HK-2 (cell line): ENCODE measurements at regions not wholly inside any gene's neighbourhood (a gene's known extent, or its start where the extent isn't known, plus 50 kb on each side); places are given as distances from the start of the nearest gene placed in this dataset.
A peak's percentile ranks its signal among the peaks of the same experiment; 100 is the strongest.

Experiments used
- DNase-seq: peaks from one replicate; pipeline ENCODE4 v3.0.0-alpha.2; 2018; ENCODE audit not compliant: unreplicated experiment

DNA sequence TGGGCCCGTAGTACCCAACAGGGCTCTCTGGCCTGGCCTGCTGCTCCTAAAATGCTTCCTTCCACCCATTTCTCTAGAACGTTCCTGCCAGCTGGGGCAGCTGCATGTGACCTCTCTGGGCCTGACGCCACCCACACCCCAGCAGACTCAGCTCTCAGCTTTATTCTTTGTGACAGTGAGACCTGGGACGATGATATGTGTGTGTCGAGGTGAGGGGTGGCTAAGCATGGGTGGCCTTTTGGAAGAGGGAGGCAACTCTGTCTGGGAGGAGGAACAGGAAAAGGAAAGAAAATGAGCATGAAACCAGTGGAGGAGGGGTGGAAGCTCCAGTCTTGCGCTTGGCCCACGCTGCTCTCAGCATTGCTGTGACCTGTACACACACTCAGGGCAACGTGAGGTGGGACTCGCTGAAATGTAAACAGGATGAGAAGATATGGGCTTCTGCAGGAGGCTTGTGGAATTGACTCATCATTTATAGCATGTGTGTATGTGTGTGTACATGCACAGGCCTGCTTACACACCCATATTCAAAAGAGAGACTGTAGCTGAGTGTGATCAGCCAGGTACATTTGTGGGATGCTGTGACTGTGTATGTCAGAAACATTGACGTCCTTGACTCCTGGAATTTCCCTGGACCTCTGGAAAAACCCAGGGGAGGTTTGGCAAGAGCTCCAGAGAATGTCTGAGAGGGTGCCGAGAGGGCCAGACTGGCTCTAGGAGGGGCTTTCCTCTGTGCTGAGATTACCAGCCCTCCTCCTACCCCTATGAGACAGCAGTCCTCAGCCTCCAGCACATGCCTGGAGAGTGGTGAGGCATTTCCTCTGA lies 137.9 kb downstream of the PJA1 start:
- peak; percentile 2 for DNase-seq

DNA sequence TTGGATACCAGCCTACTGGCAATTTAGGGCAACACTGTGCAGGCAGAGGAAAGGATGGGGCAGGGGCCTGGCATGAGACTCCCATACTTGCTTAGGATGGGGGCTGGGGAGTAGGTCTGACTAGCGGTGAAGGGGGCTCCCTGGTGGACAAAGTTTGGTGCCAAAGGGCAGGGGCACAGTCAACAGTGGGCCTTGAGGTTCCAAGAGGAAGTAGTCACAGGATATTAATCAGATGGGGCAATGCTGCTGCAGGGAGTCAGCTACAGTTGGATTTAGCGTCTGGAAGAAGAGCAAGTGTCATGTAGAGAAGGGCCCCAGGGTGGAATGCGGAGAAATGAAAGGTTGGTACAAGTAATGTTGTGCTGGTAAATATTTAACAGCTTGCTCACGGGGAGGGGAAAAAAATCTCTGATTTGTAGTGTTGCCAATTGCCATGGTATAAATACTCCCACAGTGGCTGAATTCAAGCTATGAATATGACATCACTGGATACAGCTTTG lies 139.4 kb downstream of the PJA1 start:
- DNase-seq: no peak

DNA sequence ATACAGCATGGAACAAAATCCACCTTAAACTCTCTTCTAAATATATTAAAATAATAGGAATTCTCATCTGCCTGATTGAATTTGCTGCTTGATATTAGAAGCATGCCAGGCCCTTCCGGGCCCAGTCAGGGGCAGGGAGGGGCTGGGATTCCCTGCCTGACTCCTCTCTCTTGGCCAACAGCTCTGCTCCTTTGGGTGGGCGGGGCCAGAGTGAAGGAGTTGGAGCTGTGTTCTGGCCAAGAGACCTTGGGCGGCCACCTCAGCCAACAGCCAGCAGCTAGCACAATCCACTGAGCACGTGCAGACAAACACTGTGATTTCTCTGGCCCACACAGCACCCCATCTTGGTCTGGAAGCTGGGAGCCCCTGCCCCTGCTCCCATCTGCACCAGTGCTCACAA lies 140.3 kb downstream of the PJA1 start:
- DNase-seq: no peak

DNA sequence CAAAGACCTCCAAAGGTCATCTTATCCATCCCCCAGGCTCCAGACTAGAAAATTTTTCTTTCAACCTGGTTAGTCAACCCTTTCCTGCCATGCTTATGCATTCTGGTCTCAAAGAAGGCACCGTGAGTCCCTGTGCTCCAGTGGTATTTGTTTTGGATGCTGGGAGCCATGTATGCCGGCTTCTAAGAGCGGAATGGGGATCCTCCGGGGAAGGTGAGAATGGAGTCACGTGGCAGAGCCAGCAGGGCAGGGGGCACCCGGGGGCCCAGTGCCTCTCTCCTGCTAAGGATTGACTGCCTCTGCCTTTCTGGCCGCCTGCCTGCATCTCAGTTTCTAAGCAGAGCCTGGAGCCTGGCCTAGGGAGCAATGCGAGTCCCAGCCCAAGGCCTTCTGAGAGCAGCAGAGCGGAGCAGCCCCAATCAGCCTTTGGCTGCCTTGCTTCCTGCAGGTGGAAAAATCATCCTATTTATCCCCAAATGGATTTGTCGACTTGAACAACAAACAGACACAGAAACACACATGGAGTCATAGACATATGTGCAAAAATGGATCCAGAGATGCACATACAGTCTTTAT lies 141.0 kb downstream of the PJA1 start:
- no peak for DNase-seq

DNA sequence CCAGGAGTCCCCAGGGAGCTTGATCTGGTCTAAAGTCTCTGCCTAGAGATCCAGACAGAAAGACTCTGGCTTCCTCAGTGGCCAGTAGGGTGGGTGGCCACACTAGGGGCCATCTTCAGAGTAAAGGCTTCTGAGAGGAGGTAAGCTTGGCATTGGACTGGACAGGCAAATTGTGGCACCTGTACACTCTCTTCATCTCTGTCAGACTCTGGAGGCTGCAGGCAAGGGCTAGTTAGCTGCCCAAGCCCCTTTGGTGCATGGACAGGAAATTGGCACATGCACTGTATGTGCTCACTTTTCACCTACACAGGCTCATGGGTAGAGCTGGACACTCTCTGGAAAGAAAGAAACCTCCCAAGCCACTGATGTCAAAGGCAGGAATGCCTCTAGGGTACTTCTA lies 142.8 kb downstream of the PJA1 start:
- DNase-seq: no peak

DNA sequence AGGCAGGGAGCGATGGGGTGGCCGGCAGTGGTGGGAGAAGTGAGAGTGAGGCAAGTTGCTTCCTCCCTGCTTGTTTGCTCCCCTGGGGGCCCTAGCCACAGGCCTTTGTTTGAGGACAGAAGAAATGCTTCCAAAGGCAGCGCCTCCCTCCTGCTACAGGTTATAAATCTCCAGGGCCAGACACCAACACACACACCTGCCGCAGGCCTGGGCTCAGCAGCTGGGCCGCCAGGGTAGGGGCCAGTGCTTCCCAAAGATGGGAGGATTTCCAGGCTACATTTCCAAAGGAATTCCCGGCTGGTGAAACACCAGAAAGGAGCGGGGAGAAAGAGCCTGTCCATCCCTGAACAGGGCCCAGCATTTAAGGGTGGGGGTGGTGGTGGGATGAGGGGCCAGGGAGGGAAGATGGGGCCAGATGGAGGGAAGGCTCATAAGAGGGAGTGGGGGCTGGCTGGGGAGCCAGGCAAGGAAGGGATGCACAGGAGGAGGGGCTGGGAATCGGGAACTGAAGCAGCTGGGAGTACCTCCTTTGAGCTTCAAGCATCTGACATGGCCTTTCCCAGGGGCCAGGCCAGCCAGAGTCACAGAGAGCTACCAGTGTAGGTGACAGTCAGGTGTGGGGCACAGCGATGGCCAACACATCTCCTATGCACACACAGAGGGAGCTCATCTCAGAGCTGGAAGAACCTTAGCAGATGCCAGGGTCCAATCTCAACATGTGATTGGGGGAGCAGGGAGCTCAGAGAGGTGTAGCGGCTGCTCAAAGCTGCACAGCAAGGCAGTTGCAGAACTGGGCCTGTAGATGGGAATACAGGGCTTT lies 143.9 kb downstream of the PJA1 start:
- DNase-seq: no peak

DNA sequence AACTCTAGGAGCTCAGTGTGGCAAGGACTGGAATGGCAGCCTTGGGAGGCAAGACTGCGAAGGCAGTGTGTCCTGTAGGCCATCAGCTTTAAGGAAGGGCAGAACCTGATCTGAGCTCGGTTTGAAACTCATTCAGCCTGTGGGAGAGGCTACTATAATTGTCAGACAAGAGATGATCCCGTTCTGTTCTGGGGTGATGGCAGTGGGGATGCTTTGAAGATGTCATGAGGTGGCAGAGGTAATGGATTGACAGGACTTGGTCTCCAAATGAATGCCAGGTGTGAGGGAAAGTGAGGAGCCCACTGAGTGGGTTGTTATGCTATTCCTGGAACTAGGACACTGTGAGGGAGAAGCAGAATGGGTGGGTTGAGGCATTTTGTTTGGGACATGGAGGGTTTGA lies 144.9 kb downstream of the PJA1 start:
- no peak for DNase-seq

DNA sequence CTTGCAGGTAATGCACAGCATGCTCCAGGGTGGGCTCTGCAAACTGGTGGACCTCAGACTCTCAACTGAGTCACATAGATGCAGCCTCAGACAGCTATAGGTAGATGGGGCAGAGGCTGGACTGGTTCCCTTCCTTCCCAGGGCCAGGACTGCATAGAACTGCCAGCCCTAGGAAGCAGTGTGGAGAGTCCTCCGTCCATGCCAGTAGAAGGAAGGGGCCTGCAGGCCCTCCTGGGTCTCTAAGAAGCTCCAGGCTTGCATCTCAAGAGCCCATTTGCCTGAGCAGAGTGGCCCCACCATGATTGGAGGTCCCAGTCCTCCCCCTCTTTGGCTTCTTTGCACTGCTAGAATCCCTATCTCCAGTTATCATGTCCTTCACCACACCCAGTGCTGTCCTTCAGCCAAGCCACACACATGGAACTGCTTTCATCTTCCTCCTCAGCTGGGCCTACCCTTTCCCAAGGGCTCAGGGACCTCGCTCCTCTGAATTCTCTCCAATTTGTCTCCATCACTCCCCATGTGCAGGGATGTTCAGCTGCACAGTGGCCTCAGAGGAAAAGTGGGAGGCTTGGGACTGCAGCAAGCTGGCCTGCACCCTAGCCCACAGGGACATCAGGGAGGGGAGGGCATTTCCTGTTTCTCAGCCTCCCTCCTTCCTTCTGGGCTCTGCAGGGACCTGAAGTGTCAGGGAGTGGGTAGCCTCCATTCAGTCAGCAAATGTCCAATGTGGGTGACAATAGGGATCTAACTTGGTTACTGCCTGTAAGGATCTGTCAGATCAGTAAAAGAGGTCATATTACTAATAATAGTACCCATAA lies 146.0 kb downstream of the PJA1 start:
- no peak for DNase-seq

DNA sequence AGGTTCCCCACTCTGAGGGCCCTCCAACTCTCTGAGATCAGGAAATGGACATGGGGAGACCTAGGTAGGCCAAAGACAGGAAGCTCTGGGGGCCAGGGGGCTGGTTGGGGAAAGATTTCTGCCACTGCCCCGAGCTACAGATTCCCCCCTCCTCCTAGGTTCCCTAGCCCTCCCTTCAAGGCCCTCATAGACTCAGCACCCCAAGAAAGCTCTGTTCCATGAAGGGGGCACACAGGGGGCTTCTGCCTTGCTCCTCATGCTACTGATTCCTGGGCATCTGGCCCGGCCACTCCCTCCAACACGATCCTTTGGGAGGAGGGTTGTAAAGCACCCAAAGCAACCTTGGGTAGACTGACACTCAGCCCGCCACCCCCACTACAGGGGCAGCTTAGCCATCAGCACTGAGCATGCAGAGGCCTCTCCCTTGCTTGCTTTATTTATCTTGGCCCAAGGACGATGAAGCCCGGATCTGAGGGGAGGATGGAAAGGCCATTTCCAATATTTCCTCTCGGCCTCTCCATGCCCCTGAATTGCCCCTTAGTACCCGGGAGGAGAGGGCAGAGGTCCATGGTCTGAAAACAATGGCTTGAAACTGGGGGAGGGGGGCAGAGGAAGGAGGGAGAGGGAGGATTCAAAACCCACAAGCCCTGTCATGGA lies 146.7 kb downstream of the PJA1 start:
- DNase-seq: no peak

DNA sequence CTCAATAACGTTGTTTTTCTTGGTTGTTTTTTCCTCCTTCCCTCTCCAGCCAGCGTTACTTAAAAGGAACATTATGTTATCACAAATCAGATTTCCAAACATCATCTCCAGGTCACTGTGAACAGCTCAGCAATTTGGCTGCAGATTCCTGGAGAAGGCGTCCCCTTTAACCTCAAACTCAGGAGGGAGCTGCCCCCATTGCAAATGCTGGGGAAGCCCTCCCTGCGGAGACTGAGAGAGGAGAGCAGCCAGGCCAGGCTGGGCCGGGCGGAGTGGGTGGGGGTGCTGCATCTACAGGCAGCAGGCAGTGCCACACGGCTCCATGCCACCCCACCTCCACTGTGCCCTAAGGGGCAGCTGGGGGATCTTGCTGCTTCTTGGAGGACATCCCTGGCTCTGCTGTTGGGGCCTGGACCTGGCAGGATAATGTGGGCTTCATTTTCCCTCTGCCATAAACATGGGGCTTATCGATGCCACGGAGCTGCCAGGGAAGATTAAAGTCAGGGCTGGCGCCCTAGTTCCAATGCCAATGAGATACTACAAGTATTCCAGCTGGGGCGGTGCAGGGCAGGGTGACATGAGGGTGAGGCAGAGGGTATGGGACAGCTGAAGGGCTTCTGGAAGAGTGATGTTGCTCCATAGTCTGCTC lies 148.8 kb downstream of the PJA1 start:
- DNase-seq: no peak

DNA sequence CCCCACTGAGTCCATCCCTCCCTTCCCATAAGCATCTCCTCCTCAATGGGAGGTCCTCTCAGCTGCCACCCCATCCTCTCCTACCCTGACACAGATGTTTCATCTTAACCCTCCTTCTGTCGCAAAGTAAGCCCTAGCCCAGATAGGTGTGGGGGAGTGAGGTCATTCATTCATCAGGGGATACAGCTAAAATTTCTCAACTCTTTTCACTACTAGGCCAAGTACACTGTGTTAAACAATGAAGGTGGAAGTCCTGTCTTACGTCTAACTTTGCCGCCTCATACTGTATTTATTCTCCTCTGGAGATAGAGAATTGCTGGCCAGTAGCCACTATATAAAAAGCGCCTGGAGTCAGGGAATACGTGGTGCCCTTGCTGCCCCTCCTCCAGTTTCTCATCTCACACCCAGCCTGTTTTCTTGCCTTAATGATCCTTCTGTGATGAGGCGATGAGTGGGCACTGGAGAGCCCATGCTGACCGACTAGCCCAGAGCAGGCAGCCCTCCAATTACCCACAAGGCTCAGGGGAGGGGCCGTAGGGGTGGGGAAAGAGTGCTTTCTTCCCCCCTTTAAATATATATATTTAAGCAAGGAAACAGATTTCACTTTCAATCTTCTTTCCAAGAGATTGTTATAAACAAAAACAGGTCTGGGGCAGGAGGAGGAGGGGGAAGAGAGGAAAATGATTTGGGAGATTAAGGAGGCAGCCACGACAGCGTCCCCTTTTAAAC lies 149.5 kb downstream of the PJA1 start:
- no peak for DNase-seq

DNA sequence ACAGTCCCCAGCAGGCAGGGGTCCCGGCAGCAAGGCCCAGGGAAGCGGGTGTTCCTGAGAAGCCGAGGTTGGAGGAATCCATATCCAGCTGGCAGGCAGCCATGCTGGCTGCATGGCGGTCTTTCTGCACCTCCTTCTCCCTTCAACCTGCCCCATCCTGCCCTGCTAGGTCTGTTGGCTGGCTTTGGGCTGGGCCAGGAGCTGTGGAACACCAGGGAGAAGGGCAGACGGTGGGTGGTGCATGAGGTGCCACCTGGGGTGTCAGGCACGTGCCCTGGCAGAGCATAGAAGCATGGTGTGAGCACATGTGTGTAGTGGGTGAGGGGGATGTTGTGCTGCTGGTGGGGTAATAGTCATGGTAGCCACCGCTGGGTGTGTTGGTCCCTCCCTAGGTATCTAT lies 150.1 kb downstream of the PJA1 start:
- no peak for DNase-seq

DNA sequence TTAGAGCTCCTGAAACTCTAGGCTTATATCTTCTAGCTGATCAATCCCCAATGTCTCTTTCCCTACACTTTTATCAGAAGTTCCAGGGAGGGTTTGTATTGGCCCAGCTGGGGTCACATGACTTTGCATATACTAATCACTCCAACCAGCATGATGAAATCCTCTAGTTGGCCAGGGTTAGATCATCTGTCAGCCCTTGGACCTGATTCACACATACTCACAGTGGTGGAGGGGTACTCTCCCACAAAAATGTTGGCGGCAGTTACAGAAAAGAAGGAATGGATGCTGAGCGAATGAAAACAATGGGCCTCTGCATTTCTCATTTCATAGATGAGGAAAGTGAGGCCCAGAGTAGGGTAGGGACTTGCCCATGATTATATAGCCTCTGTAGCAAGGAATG lies 151.1 kb downstream of the PJA1 start:
- no peak for DNase-seq

DNA sequence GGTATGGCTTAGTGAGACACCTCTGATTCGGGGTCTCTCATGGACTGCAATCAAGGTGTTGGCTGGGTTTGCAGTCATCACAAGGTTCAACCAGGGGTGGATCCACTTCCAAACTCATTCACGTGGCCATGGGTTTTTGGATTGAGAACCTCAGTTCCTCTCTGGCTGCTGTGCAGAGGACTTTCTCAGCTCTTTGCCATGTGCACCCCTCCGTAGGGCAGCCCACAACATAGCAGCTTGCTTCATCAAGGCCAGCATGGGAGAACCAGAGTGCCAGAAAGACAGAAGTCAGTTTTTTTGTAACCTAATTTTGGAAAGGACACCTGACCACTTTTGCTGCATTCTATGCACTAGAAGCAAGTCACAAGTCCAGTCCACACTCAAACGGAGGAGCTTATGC lies 154.9 kb downstream of the PJA1 start:
- DNase-seq: no peak

DNA sequence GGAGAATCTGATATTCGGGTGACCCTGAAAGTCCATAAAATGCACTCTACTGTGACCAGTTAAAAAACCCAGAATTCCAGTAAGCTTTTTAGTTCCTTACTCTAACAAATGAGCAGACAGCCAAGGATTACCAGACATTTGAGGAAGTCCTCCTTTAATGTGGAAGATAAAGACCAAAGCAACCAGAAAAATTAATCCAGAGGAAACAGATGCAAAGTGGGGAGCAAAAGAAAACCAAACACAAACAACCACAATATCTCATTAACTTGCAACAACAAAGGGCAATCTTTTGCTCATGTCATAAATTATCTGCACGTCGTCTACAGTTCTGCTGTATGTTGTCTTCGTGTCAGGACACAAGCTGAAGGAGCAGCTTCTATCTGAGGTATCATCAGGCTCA lies 164.4 kb downstream of the PJA1 start:
- no peak for DNase-seq

DNA sequence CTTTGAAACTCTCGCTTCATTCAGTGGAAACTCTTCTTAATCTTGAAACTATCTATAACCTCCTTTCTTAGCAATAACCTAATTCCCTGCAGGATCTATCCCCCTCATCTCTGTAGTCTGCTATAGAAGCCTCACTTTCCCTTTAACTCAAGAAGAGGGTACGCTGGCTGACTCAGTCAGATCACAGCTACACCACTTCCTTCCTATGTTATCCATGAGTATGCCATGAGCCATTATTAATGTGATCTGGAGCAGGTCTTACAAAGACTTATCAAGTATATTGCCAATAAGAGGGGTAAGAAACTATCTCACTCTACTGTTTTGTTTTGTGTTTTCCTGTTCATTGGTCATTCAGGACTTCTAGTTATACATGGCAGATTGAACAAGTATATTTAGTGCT lies 165.3 kb downstream of the PJA1 start:
- no peak for DNase-seq

DNA sequence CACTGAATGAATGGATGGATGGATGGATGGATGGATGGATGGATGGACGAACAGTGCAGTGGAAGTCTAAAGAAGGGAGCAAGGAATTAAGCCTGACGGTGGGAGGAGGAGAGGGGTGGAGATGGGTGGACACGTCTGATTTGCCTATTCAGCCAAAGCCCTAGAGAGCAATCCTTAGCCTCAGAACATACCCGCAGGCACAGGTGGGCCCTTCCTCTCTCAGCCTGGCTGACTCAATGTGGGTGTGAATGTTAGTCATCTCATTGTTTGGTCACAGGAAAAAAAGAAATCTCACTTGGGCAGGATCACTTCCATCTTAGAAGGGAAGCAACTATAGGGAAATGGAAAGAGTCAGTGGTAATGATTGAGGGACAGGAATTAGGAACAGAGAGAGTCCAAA lies 165.9 kb downstream of the PJA1 start:
- DNase-seq: no peak

DNA sequence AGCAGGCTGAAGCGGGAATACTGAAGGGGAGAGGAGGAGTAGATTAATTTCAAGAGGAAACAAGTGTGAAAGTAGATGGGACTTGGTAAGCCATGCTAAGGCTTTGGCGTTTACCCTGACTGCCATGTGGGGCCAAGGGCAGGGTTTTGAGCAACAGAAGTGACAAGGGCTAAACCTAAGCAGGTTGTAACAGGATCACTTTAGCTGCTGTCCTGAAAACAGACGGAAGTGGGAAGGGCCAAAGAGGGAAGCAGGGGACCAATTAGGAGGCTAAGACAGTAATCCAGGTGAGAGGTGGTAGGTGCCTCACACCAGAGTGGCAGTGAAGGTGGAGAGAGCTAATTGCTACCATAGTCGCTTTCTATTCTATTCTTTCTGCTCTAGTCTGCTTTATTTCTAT lies 166.5 kb downstream of the PJA1 start:
- no peak for DNase-seq

DNA sequence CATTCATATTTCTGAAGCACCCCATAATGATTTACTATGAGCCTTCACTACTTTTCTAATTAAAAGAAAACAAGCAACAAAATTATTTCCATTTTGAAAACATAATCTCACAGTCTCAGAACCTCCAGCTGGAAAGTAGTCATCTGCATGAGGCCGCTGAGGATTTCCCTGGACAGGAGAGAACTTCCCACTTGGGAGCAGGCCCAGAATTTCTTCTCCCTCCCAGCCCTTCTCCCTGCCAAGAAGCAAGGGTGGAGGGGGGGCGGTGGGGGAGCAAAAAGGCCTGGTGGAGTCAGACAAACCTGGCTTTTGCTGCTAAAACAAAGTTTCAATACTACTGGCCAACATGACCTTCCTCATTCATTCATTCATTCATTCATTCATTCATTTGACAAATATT lies 167.3 kb downstream of the PJA1 start:
- no peak for DNase-seq

DNA sequence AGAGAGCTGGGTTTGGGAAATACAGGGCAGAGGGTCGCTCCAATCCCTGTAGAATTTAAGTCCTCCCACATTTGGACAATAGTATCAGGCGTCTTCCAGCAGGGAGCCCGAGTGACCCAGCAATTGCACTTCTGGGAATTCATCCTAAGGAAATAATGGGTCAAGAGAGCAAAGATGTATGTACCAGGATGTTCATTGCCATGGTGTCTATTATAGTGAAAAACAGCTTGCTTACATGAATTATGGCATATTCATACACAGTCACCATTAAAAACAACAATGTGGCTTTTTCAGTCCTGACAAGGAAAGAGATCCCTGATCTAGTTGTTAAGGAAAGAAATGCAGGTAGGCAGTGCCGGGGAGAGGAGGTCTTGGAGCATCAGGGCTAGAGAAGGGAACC lies 167.7 kb downstream of the PJA1 start:
- no peak for DNase-seq
